ENCODE measurements at regions not wholly inside any gene's neighbourhood (a gene's known extent, or its start where the extent isn't known, plus 50 kb on each side); places are given as distances from the start of the nearest gene placed in this dataset.

DNA sequence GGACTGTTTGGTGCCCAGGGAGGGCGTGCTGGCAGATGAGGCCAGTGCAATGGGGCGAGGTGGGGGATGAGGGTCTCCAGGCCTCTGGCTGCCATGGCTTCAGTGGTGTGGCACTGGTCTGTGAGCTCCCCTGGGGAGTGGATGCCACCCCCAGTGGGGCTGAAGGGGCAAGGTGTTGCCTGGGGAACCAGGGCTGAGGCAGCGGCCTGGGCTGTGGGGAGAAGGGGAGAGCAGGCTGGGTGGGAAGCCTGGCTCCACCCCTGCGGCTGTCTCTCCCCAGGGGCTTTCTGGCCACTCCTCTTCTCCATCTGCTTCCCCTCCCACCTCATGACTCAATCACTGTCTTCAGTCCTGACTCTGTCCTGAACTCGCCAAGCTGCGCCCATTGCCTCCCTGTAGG lies 88.4 kb upstream of the TLE3 start:
- no peak for DNase-seq (ENCODE audit: low read depth, low spot score)

DNA sequence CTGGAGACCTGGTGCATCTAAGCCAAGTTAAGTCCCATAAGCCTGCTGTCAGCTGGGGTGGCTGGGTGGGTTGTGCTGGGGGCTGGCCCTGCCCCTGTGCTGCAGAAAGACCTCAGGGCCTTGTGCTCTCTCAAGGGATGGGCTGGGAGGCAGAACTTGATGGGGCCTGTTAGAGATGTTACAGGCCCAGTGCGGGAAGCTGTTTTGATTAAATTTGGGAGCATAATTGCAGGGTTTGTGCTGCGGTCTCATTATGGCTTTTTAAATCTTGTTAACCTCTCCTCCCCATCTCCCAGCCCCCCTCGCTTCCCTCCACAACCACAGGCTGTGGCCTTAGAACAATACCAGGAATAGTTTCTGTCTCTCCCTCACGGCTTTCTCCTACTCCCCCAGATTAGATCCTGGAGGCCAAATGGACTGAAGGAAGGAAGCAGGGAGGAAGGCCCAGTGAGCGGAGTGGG lies 87.6 kb upstream of the TLE3 start:
- DNase-seq (ENCODE audit: low read depth, low spot score) = no peak

DNA sequence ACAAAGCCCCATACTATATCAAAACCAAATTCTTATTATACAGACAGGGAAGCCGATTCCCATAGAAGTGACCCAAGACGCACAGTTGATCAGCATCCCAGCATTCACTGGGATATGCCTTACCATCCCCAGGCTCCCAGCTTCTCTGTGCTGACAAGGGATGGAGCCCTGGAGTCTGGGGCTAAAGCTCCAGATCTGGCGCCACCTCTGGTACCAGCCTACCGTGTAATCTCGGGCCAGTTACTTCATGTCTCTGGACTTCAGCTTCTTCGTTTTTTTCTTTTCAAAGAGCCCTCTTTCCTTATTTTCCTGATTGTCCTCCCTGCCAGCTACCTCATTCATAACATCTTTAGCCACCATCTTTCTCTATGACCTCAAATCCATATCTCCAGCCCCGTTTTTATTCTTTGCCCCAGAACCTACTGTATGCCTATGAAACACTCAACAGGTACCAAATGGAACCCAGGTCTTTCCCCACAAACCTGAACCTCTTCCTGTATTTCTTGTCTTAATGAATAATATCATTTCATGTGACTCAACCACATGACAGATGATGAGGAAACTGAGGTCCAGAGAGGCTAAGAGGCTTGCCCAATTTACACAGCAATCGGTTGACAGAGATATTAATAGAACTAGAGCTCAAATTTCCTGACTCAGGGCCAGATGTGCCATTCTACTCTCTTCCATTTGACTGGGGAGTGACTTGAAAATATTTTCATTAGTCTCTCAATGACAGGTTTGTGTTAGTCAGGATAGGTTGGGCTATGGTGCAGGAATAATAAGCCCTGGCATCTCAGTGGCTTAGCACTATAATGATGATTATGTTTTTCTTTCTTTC lies 85.4 kb upstream of the TLE3 start:
- DNase-seq (ENCODE audit: low read depth, low spot score) = no peak

- no peak for DNase-seq (ENCODE audit: low read depth, low spot score)
Observed at GRCh38 chr15:70181626-70182255, 84.0 kb upstream of the TLE3 start.

DNA sequence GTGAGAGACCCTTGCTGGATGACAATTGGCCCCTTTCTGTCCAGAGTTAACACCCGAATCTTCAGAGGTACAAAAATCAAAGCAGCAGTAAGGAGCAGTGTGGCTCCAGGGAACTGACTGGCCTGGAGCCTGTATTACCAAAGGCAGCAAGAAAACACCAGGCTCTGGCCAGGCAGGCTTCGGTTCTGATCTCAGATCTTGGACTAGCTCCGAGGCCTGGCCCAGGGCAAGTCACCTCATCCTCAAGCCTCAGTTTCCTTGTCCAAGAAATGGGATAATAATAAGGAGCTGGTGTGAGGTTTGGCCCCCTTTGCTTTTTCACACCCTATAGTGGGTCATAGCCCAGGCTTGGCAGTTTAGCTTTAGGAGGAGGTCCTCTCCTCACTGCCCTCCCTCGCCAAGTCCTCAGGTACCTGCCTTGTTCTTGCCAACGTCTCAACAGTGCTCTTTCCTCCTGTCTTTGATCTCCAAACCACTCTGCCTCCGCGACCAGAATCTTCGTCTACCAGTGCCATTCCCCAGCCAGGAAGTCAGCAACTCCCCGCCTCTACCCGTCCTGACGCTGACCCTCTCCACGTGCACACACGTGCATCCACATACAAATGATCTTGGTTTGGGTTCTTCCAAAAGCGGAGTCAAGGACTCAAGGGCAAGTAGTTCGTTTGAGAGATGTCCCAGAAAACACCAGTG lies 82.6 kb upstream of the TLE3 start:
- no peak for DNase-seq (ENCODE audit: low read depth, low spot score)

GRCh38 chr15:70179309-70179892 lies 81.7 kb upstream of the TLE3 start:
- DNase-seq (ENCODE audit: low read depth, low spot score) = no peak

DNA sequence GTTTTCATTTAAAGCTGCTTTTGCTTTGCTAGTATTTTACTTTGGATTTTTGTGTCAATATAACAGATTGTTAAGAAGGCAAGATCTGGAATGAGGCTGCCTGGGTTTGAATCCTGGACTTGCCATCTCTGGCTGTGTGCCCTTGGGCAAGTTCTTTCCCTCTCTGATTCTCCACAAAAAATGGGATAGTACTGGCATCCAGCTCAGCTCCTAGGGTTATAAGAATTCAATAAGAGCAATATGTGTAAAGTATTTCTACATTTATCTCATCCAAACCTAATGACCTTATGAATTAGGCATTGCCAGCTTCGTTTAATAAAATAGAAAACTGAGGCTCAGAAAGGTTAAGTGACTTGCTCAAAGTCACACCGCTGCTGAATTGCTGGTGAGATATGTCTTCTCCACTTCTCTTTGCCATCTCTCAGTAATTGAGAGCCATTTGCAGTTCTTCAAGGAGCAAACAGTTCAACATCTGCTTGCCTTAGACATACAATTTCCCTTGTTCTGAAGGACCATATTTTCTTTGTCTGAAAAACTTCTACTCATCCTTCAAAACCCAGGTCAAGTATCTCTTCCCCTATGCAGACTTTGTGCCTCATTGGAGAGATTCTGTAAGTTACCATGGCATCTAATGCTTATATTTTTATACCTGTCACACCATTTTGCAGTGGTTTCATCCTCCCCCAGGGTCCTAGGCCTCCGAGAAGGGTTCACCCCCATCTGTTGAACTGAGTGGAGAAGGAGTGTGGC lies 80.8 kb upstream of the TLE3 start:
- no peak for DNase-seq (ENCODE audit: low read depth, low spot score)

DNA sequence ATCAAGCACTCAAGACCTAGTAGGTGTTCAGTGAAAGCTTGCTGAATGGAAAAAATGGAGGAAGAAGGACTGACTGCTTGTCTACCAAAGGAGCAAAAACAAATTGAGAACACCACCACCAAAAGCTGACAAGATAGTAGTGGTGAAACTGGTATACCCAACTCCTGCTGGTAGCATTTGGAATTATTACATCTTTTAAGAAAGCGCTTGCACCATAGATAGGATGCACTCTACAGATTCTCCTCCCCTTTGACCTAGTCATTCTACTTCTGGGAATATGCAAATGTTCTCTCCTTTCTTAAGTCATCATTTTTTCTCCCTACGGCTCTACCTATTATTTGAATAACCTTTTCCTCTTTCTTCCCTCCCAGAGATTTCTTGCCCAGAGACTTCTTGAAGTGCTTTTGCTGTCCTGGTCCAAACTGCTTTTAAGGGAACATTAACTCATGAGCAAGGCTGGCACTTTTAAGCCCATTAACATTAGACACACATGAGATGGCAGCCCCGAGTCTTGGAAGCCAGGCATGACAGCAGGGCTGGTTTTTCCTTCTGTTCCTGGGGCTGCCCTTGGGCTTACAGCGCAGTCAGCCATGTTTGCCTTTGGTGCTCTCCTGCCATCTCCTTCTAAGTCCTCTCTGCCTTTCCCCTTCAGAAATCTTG lies 75.0 kb upstream of the TLE3 start:
- DNase-seq (ENCODE audit: low read depth, low spot score) = no peak

DNA sequence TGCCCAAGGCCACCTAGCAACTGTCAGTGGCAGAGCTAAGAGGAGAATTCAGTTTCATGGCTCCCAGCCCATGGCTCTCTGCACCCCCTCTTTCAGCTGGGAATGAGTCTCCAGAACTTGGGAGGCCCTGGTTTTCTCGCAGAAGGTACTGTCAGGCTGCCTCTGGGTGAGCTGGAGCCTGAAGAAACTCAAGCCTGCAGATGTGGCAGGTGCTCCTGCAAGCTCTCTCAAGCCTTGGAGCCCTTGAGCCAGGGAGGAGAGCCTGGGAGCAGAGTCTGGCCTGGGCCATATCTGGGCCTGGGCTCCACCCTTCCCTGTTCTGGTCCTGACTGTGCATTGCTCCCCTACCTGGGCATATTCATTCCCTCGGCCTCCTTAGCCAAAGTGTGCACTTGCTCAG lies 74.4 kb upstream of the TLE3 start:
- DNase-seq (ENCODE audit: low read depth, low spot score) = no peak

- no peak for DNase-seq (ENCODE audit: low read depth, low spot score)
Observed at GRCh38 chr15:70171256-70171886, 73.7 kb upstream of the TLE3 start.

GRCh38 chr15:70170096-70170699 lies 72.5 kb upstream of the TLE3 start:
- DNase-seq (ENCODE audit: low read depth, low spot score) = no peak

- no peak for DNase-seq (ENCODE audit: low read depth, low spot score)
Observed at GRCh38 chr15:70169147-70169546, 71.4 kb upstream of the TLE3 start.

- no peak for DNase-seq (ENCODE audit: low read depth, low spot score)
Observed at GRCh38 chr15:70167155-70167554, 69.4 kb upstream of the TLE3 start.

DNA sequence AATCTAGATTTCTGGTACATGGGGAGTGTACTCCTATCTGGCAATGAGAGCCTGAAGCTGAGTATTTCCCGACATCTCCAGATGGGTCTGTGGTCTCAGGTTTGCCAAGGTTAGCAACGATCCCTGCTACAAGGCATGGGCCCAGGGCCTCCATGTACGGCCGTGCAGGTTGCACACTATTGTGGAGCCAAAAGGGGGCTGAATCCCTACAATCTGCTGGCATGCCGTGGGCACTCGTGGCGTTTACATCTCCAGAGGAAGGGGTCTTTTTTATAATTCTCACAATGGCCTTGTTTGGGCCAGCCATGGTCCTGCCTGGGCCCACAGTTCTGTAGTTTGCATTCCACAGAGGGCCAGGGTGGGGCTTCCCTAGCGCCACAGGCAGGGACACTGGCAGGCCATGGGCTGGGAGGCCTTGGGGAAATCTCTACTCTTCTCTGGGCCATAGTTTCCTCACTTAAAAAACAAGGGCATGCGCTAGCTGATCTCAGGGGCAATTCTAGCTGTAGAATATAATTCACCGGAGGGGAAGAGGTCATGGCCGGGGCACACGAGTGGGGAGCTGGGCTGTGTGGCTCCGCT lies 68.9 kb upstream of the TLE3 start:
- DNase-seq (ENCODE audit: low read depth, low spot score) = no peak

DNA sequence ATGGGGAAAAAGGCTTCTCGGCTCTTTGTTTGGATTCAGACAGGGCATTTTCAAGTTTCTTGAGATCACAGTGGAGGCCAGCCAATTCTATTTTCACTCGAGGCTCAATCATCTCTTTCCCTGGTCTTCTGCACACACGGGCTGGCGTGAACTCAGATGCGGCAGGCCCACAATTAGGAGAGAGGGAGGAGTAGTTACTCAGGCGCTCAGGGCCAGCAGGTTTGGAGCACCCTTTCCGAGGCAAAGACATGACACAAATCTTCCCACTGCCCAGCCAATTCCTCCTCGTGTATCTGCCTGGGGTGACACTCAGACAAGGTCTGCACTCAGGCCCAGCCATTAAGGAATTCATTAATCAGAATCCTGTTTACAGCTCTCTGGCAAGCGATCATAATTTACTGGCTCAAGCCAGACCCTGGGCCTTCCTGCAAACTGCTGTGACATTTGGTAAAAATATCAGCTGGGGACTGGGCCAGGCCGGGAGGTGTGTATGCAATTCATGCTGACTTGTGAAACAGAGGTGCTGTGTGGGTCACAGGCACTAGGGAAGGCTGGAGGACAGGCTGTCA lies 68.1 kb upstream of the TLE3 start:
- no peak for DNase-seq (ENCODE audit: low read depth, low spot score)

GRCh38 chr15:70164910-70165715 lies 67.4 kb upstream of the TLE3 start:
- DNase-seq (ENCODE audit: low read depth, low spot score) = no peak

DNA sequence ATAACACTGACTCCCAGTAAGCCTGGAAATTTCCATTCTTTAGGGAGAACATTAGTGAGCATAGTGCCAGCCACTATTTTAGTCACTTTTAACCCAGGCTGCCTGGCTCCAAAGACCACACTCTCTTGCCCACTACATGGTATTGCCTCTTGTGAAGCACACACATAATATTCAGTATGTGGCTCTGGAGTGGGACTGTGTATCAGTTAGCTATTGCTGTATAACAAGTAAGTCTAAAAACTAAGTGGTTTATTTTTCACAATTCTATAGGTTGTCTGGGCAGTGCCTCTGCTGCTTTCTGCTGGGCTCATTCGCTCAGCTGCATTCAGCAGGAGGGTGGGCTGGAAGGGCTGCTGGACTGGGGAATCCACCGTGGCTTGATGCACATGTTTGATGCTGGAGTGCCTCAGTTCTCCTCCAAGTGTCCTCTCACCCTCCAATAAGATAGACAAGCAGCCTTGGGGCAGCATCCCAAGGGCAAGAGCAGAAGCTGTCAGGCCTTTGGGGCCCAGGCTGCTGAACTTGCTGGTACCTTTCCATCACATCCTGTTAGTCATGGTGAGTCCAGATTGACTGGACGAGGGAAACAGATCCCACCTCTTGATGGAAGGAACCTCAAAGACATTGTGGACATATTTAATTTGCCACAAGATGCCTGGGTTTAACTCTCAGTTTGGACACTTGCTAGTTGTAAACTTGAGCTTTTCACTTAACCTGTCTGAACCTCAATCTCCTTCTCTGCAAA lies 66.6 kb upstream of the TLE3 start:
- no peak for DNase-seq (ENCODE audit: low read depth, low spot score)

Data from activated naive CD8-positive, alpha-beta T cell treated with anti-CD3 and anti-CD28 coated beads, Interleukin-2, amount 50 U/mL, for 16 hours (primary cell).